ENCODE measurements at regions not wholly inside any gene's neighbourhood (a gene's known extent, or its start where the extent isn't known, plus 50 kb on each side); places are given as distances from the start of the nearest gene placed in this dataset.
"Not testable (repeated sequence)": the region's sequence is repeated elsewhere in the genome, so short reads cannot be mapped to it uniquely, and the experiment has no call there.

DNA sequence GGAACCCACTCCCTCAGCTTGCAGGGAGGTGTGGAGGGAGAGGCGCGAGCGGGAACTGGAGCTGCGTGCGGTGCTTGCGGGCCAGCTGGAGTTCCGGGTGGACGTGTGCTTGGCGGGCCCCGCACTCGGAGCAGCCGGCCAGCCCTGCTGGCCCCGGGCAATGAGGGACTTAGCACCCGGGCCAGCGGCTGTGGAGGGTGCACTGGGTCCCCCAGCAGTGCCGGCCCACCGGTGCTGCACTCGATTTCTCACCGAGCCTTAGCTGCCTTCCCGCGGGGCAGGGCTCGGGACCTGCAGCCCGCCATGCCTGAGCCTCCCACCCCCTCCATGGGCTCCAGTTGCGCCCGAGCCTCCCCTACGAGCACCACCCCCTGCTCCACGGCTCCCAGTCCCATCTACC is 77.5 kb downstream of the TFAP2A start:
- TF ChIP-seq, protein P1, sequence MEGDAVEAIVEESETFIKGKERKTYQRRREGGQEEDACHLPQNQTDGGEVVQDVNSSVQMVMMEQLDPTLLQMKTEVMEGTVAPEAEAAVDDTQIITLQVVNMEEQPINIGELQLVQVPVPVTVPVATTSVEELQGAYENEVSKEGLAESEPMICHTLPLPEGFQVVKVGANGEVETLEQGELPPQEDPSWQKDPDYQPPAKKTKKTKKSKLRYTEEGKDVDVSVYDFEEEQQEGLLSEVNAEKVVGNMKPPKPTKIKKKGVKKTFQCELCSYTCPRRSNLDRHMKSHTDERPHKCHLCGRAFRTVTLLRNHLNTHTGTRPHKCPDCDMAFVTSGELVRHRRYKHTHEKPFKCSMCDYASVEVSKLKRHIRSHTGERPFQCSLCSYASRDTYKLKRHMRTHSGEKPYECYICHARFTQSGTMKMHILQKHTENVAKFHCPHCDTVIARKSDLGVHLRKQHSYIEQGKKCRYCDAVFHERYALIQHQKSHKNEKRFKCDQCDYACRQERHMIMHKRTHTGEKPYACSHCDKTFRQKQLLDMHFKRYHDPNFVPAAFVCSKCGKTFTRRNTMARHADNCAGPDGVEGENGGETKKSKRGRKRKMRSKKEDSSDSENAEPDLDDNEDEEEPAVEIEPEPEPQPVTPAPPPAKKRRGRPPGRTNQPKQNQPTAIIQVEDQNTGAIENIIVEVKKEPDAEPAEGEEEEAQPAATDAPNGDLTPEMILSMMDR (conservative IDR thresholded peaks at IDR 0.05; ENCODE audit: low read depth, low read length) = not testable (repeated sequence)
- not testable (repeated sequence) for TF ChIP-seq EZH2 (IDR thresholded peaks at IDR 0.05; ENCODE audit: borderline replicate concordance, low read depth, low read length, poor library complexity, severe bottlenecking)

Measured in A673 (cell line).